H1 (cell line): ENCODE measurements at regions not wholly inside any gene's neighbourhood (a gene's known extent, or its start where the extent isn't known, plus 50 kb on each side); places are given as distances from the start of the nearest gene placed in this dataset.

ENCODE experiments used
- CTCF ChIA-PET: fragments of 300-600 bp; sonication (Branson Sonifier 250); formaldehyde crosslinking; loops from one replicate; lab custom pipeline; 2021; ENCODE audit not compliant: partially characterized antibody; lab: Charles Lee
- POLR2A ChIA-PET: fragments of 300-600 bp; sonication (Branson Sonifier 250); formaldehyde crosslinking; loops from one replicate; lab custom pipeline; 2021; ENCODE audit warnings: inconsistent platforms; ENCODE audit not compliant: partially characterized antibody; lab: Charles Lee
- DNase-seq, 2 experiments: peaks; one replicate each; pipeline versions ENCODE4 v3.0.0 to v3.0.0-alpha.2; 2010 to 2022; ENCODE audit warnings: low spot score in 2 of 2, low read depth in 1 of 2, mixed read lengths in 1 of 2
- FAIRE-seq: peaks from 2 replicates; lab custom pipeline; 2011; peaks lifted over from hg19 to GRCh38; lab: Jason Lieb, UNC
- H2AFZ ChIP-seq: 2 replicates; pipeline ENCODE4 v1.8.1; 2012; ENCODE audit warnings: low read length, inconsistent platforms
- H2AK5ac ChIP-seq: 2 replicates; pipeline ENCODE4 v1.6.1; 2013; ENCODE audit warnings: low read depth, low read length
- H2BK120ac ChIP-seq: replicated peaks from 2 replicates; pipeline ENCODE3; 2013; ENCODE audit warnings: low read depth, low read length, inconsistent platforms
- H2BK12ac ChIP-seq: 2 replicates; pipeline ENCODE4 v1.6.1; 2013; ENCODE audit warnings: low read depth, low read length
- H2BK15ac ChIP-seq: 2 replicates; pipeline ENCODE4 v1.6.1; 2013; ENCODE audit warnings: low read length
- H2BK20ac ChIP-seq: 2 replicates; pipeline ENCODE4 v1.6.1; 2013; ENCODE audit warnings: low read length
- H2BK5ac ChIP-seq: 2 replicates; pipeline ENCODE4 v1.6.1; 2013; ENCODE audit warnings: low read depth, low read length
- H3K14ac ChIP-seq: 2 replicates; pipeline ENCODE4 v1.6.1; 2013; ENCODE audit warnings: inconsistent platforms; ENCODE audit not compliant: insufficient read length
- H3K18ac ChIP-seq: 2 replicates; pipeline ENCODE4 v1.6.1; 2013; ENCODE audit warnings: low read length; ENCODE audit errors: extremely low read depth
- H3K23ac ChIP-seq: 2 replicates; pipeline ENCODE4 v1.6.1; 2013; ENCODE audit warnings: inconsistent platforms; ENCODE audit not compliant: insufficient read length
- H3K23me2 ChIP-seq: 2 replicates; pipeline ENCODE4 v1.6.1; 2013; ENCODE audit warnings: low read depth, low read length
- H3K27ac ChIP-seq: 2 replicates; pipeline ENCODE4 v1.6.1; 2011; ENCODE audit warnings: low read depth, low read length, inconsistent platforms
- H3K27me3 ChIP-seq, 4 experiments: replicated peaks in 1 of 4; 1 replicate in 1 of 4; 2 replicates in 3 of 4; pipeline versions ENCODE4 v1.6.1 to v1.8.1; 2011 to 2013; ENCODE audit warnings: low read length in 3 of 4, mild to moderate bottlenecking in 3 of 4, inconsistent platforms in 2 of 4, mixed read lengths in 2 of 4, moderate library complexity in 1 of 4; ENCODE audit not compliant: control insufficient read depth in 3 of 4, insufficient read depth in 3 of 4; ENCODE audit errors: extremely low read depth in 1 of 4
- H3K36me3 ChIP-seq, 4 experiments: 2 replicates each; pipeline versions ENCODE4 v1.6.1 to v1.8.1; 2011 to 2013; ENCODE audit warnings: mild to moderate bottlenecking in 4 of 4, low read length in 3 of 4, moderate library complexity in 2 of 4, control low read depth in 1 of 4, inconsistent platforms in 1 of 4; ENCODE audit not compliant: insufficient read depth in 4 of 4, control insufficient read depth in 2 of 4
- H3K4ac ChIP-seq: replicated peaks from 2 replicates; pipeline ENCODE3; 2013; ENCODE audit warnings: low read length, low read depth, mixed read lengths, inconsistent platforms; ENCODE audit not compliant: insufficient read length
- H3K4me1 ChIP-seq, 4 experiments: replicated peaks in 1 of 4; 1 replicate in 1 of 4; 2 replicates in 3 of 4; pipeline versions ENCODE4 v1.6.1 to v1.8.1; 2011 to 2013; ENCODE audit warnings: low read length in 3 of 4, inconsistent platforms in 2 of 4, mixed read lengths in 1 of 4; ENCODE audit not compliant: insufficient read depth in 4 of 4, control insufficient read depth in 3 of 4
- H3K4me2 ChIP-seq, 2 experiments: 2 replicates each; pipeline versions ENCODE4 v1.6.1 to v1.8.1; 2011 to 2013; ENCODE audit warnings: low read depth in 2 of 2, low read length in 2 of 2, control low read depth in 1 of 2, inconsistent platforms in 1 of 2, mild to moderate bottlenecking in 1 of 2; ENCODE audit not compliant: insufficient read depth in 1 of 2
- H3K4me3 ChIP-seq, 4 experiments: fragments of 200-600, 300-600 bp in 1 of 4; sonication (generic), shearing (Covaris generic), sonication (Bioruptor Twin) in 1 of 4; 2 replicates each; pipeline versions ENCODE4 v1.5.1 to v1.8.1; 2011 to 2016; ENCODE audit warnings: low read length in 4 of 4, low read depth in 3 of 4, control low read depth in 2 of 4, inconsistent platforms in 2 of 4, mild to moderate bottlenecking in 2 of 4, mixed read lengths in 1 of 4, moderate library complexity in 1 of 4; ENCODE audit not compliant: insufficient read depth in 2 of 4; ENCODE audit errors: extremely low read depth in 1 of 4
- H3K56ac ChIP-seq: replicated peaks from 2 replicates; pipeline ENCODE3; 2013; ENCODE audit warnings: low read depth, mild to moderate bottlenecking, mixed read lengths, low read length, inconsistent platforms; ENCODE audit not compliant: insufficient read length
- H3K79me1 ChIP-seq: 2 replicates; pipeline ENCODE4 v1.6.1; 2013; ENCODE audit warnings: low read depth, low read length, control low read depth
- H3K79me2 ChIP-seq, 2 experiments: 2 replicates each; pipeline versions ENCODE4 v1.6.1 to v1.8.1; 2012 to 2013; ENCODE audit warnings: low read length in 2 of 2, mild to moderate bottlenecking in 2 of 2, inconsistent platforms in 1 of 2; ENCODE audit not compliant: insufficient read depth in 2 of 2, control insufficient read depth in 1 of 2
- H3K9ac ChIP-seq, 4 experiments: replicated peaks in 1 of 4; 1 replicate in 1 of 4; 2 replicates in 3 of 4; pipeline versions ENCODE4 v1.6.1 to v1.8.1; 2011 to 2013; ENCODE audit warnings: low read depth in 3 of 4, low read length in 3 of 4, control low read depth in 2 of 4, mild to moderate bottlenecking in 2 of 4, moderate library complexity in 2 of 4, inconsistent platforms in 1 of 4; ENCODE audit errors: extremely low read depth in 1 of 4
- H3K9me3 ChIP-seq, 2 experiments: 2 replicates each; pipeline versions ENCODE4 v1.6.1 to v1.8.1; 2012 to 2013; ENCODE audit warnings: mild to moderate bottlenecking in 2 of 2, moderate library complexity in 2 of 2, control low read depth in 1 of 2, inconsistent platforms in 1 of 2, low read depth in 1 of 2, low read length in 1 of 2, mixed read lengths in 1 of 2; ENCODE audit not compliant: insufficient read depth in 2 of 2
- H4K20me1 ChIP-seq, 2 experiments: replicated peaks in 1 of 2; 2 replicates each; pipeline versions ENCODE3 to v1.8.1; 2011 to 2013; ENCODE audit warnings: inconsistent platforms in 2 of 2, low read length in 2 of 2, mild to moderate bottlenecking in 1 of 2; ENCODE audit not compliant: insufficient read depth in 2 of 2, control insufficient read depth in 1 of 2
- H4K5ac ChIP-seq: 2 replicates; pipeline ENCODE4 v1.6.1; 2013; ENCODE audit warnings: low read length, low read depth, mixed read lengths, inconsistent platforms; ENCODE audit not compliant: insufficient read length
- H4K8ac ChIP-seq: 2 replicates; pipeline ENCODE4 v1.8.0; 2013; ENCODE audit warnings: mild to moderate bottlenecking, moderate library complexity, low read length, inconsistent platforms; ENCODE audit not compliant: insufficient read depth; ENCODE audit errors: extremely low read depth
- H4K91ac ChIP-seq: replicated peaks from 2 replicates; pipeline ENCODE3; 2013; ENCODE audit warnings: low read length, mixed read lengths, inconsistent platforms; ENCODE audit not compliant: insufficient read length
- ATF3 ChIP-seq: IDR thresholded peaks from 2 replicates; pipeline ENCODE4 v1.6.1; 2011; ENCODE audit warnings: low read depth, mild to moderate bottlenecking, low read length; ENCODE audit not compliant: insufficient read depth
- CTBP2 ChIP-seq: IDR thresholded peaks from 2 replicates; pipeline ENCODE4 v1.7.0; 2011; ENCODE audit warnings: borderline replicate concordance, mild to moderate bottlenecking, moderate library complexity, mixed read lengths, low read length; ENCODE audit not compliant: insufficient read depth, insufficient read length
- CTCF ChIP-seq, 3 experiments: IDR thresholded peaks; 1 replicate in 2 of 3; 2 replicates in 1 of 3; pipeline versions ENCODE4 v1.5.1 to v1.6.1; 2011; ENCODE audit warnings: low read length in 3 of 3, mild to moderate bottlenecking in 3 of 3, inconsistent platforms in 2 of 3, low read depth in 1 of 3, moderate library complexity in 1 of 3; ENCODE audit not compliant: insufficient read depth in 1 of 3; ENCODE audit errors: control extremely low read depth in 1 of 3
- HDAC6 ChIP-seq: IDR thresholded peaks from one replicate; pipeline ENCODE4 v1.7.1; 2012; ENCODE audit warnings: low read depth, mild to moderate bottlenecking, inconsistent platforms, low read length, moderate library complexity
- JUND ChIP-seq: IDR thresholded peaks from 2 replicates; pipeline ENCODE4 v1.6.1; 2011; ENCODE audit warnings: mild to moderate bottlenecking, improper control_type of control experiment, low read length
- SRF ChIP-seq: IDR thresholded peaks from 2 replicates; pipeline ENCODE4 v1.6.1; 2011; ENCODE audit warnings: mild to moderate bottlenecking, low read depth, low read length, moderate library complexity
- WGBS, 2 experiments: shearing (Covaris generic) in 1 of 2; methylation state at CpG; one replicate each; pipeline versions ENCODE4 v1.1.6 to v1.1.7; 2013 to 2015; ENCODE audit warnings: low lambda C conversion rate in 2 of 2, mixed read lengths in 2 of 2, inconsistent platforms in 1 of 2, low coverage in 1 of 2, missing lambda C conversion rate in 1 of 2; ENCODE audit not compliant: insufficient replicate concordance in 2 of 2, insufficient coverage in 1 of 2, insufficient read length in 1 of 2; ENCODE audit errors: extremely low coverage in 1 of 2, missing lambda C conversion rate in 1 of 2; 5-methylcytosine and 5-hydroxymethylcytosine counted together

- CTCF ChIA-PET = no interaction called here
- Histone ChIP-seq H4K8ac (no peak overlapping the region), H3K23ac (no peak overlapping the region), H3K4me2 (no peak overlapping the region), H4K20me1 (no peaks in the 10 kb centered on the region), H4K91ac (no peak overlapping the region), H3K79me1 (no peaks in the 10 kb centered on the region), H2BK5ac (no peak overlapping the region), H3K36me3 (no peaks in the 10 kb centered on the region), H2BK20ac (no peak overlapping the region), H3K9ac (no peak overlapping the region), H2BK15ac (no peak overlapping the region), H3K56ac (no peak overlapping the region), H3K27ac (no peak overlapping the region), H3K4me1 (no peaks in the 10 kb centered on the region), H2AFZ (no peak overlapping the region), H3K23me2 (no peaks in the 10 kb centered on the region), H4K5ac (no peak overlapping the region), H2AK5ac (no peak overlapping the region), H2BK12ac (no peak overlapping the region), H3K4ac (no peak overlapping the region), H2BK120ac (no peak overlapping the region), H3K14ac (no peak overlapping the region), H3K27me3 (no peaks in the 10 kb centered on the region), H3K18ac (no peak overlapping the region), H3K79me2 (no peaks in the 10 kb centered on the region), H3K4me3 (no peak overlapping the region), H3K9me3 (no peaks in the 10 kb centered on the region)
- TF ChIP-seq ATF3 (no peak), CTBP2 (no peak), SRF (no peak), JUND (no peak), HDAC6 (no peak), CTCF (IDR thresholded peaks at IDR 0.05; ENCODE audit: control extremely low read depth in 1 of 3, insufficient read depth in 1 of 3, low read depth in 1 of 3, low read length in 3 of 3) (no peak)
- POLR2A ChIA-PET = no interaction called here
- FAIRE-seq (no peak), DNase-seq (no peak)
- 76% methylated on average over 1 of the region's 1 CpG; no CpG with 5 or more reads in 1 of the 2 experiments for WGBS, 2 experiments
These were observed 177.8 kb upstream of the SCN7A start for GRCh38 chr2:166671801-166672200.
